Naive B cell (primary cell): ENCODE measurements at regions not wholly inside any gene's neighbourhood (a gene's known extent, or its start where the extent isn't known, plus 50 kb on each side); places are given as distances from the start of the nearest gene placed in this dataset.
A peak's percentile ranks its signal among the peaks of the same experiment; 100 is the strongest.
"Not testable (repeated sequence)": the region's sequence is repeated elsewhere in the genome, so short reads cannot be mapped to it uniquely, and the experiment has no call there.

Source experiments
- ATAC-seq, 2 donors: fragments of 150-1000 bp; cut with Tn5 transposase; 2 replicates each; pipeline ENCODE4 v1.10.0; 2021; ENCODE audit warnings: low read depth in 2 of 2, mild to moderate bottlenecking in 2 of 2, moderate library complexity in 2 of 2
- DNase-seq: peaks from one replicate; pipeline ENCODE4 v3.0.0; 2022
- H3K27ac Mint-ChIP-seq, 6 donors: one replicate each; pipeline ENCODE4 v1.8.0; 2020 to 2022; ENCODE audit warnings: mild to moderate bottlenecking in 6 of 6, mixed read lengths in 6 of 6, moderate library complexity in 5 of 6, inconsistent platforms in 2 of 6
- H3K27me3 Mint-ChIP-seq, 3 donors: one replicate each; pipeline ENCODE4 v1.8.0; 2021 to 2022; ENCODE audit warnings: mixed read lengths in 3 of 3, mild to moderate bottlenecking in 1 of 3
- H3K36me3 Mint-ChIP-seq, 2 donors: one replicate each; pipeline ENCODE4 v1.8.0; 2020 to 2022; ENCODE audit warnings: mixed read lengths in 2 of 2, inconsistent platforms in 1 of 2, mild to moderate bottlenecking in 1 of 2
- H3K4me1 Mint-ChIP-seq, 3 donors: one replicate each; pipeline ENCODE4 v1.8.0; 2020 to 2022; ENCODE audit warnings: mixed read lengths in 3 of 3, inconsistent platforms in 1 of 3, mild to moderate bottlenecking in 1 of 3, moderate library complexity in 1 of 3
- H3K4me3 Mint-ChIP-seq, 8 donors: one replicate each; pipeline ENCODE4 v1.8.0; 2020 to 2022; ENCODE audit warnings: mild to moderate bottlenecking in 8 of 8, mixed read lengths in 8 of 8, moderate library complexity in 8 of 8, inconsistent platforms in 2 of 8
- H3K9me3 Mint-ChIP-seq, 7 donors: one replicate each; pipeline ENCODE4 v1.8.0; 2020 to 2022; ENCODE audit warnings: mixed read lengths in 7 of 7, mild to moderate bottlenecking in 5 of 7, inconsistent platforms in 2 of 7, moderate library complexity in 1 of 7

- ATAC-seq (no peak), DNase-seq (no peak)
- Mint-ChIP-seq H3K9me3 (peaks cover 0 to 9% (median 4%) of the 10 kb centered on the region in 7 donors), H3K27ac (no peak overlapping the region), H3K27me3 (no peaks in the 10 kb centered on the region), H3K36me3 (no peaks in the 10 kb centered on the region), H3K4me1 (no peaks in the 10 kb centered on the region), H3K4me3 (no peak overlapping the region)
Measured at GRCh38 chr6:168377856-168378832, 58.6 kb upstream of the DACT2 start.

GRCh38 chr6:168379579-168379978 is 60.0 kb upstream of the DACT2 start:
- not testable (repeated sequence) for H3K4me3 Mint-ChIP-seq, H3K4me1 Mint-ChIP-seq, H3K27me3 Mint-ChIP-seq, ATAC-seq, H3K27ac Mint-ChIP-seq, H3K36me3 Mint-ChIP-seq, DNase-seq
- H3K9me3 Mint-ChIP-seq: peaks cover 0 to 10% (median 4%) of the 10 kb centered on the region in 7 donors

GRCh38 chr6:168380166-168380955 is 60.6 kb upstream of the SMOC2 start:
- not testable (repeated sequence) for H3K36me3 Mint-ChIP-seq, H3K27me3 Mint-ChIP-seq, H3K4me3 Mint-ChIP-seq, H3K4me1 Mint-ChIP-seq, ATAC-seq, DNase-seq
- peak overlapping the region in 1 of 6 donors; percentile 37 for H3K27ac Mint-ChIP-seq
- peaks cover 0 to 10% (median 4%) of the 10 kb centered on the region in 7 donors for H3K9me3 Mint-ChIP-seq

GRCh38 chr6:168380956-168381605 is 59.9 kb upstream of the SMOC2 start:
- Mint-ChIP-seq H3K4me1 (no peaks in the 10 kb centered on the region), H3K27me3 (no peaks in the 10 kb centered on the region), H3K4me3 (no peak overlapping the region), H3K27ac (no peak overlapping the region), H3K36me3 (no peaks in the 10 kb centered on the region), H3K9me3 (peaks cover 0 to 10% (median 4%) of the 10 kb centered on the region in 7 donors)
- no peak for DNase-seq
- ATAC-seq: no peak

- H3K27me3 Mint-ChIP-seq: no peaks in the 10 kb centered on the region
- no peaks in the 10 kb centered on the region for H3K36me3 Mint-ChIP-seq
- H3K4me1 Mint-ChIP-seq: no peaks in the 10 kb centered on the region
- peaks cover 0 to 10% (median 4%) of the 10 kb centered on the region in 7 donors for H3K9me3 Mint-ChIP-seq
- no peak overlapping the region for H3K27ac Mint-ChIP-seq
- H3K4me3 Mint-ChIP-seq: peak overlapping the region in 1 of 8 donors; percentile 22
- no peak for ATAC-seq
- no peak for DNase-seq
Measured at GRCh38 chr6:168381726-168382458, 59.1 kb upstream of the SMOC2 start.

GRCh38 chr6:168383062-168383854 is 57.7 kb upstream of the SMOC2 start:
- Mint-ChIP-seq H3K4me1 (no peaks in the 10 kb centered on the region), H3K36me3 (no peaks in the 10 kb centered on the region), H3K27ac (no peak overlapping the region), H3K4me3 (no peak overlapping the region), H3K27me3 (no peaks in the 10 kb centered on the region), H3K9me3 (peaks cover 0 to 9% (median 1%) of the 10 kb centered on the region in 7 donors)
- DNase-seq: no peak
- no peak for ATAC-seq

- peaks cover 0 to 9% (median 1%) of the 10 kb centered on the region in 7 donors for H3K9me3 Mint-ChIP-seq
Measured at GRCh38 chr6:168384045-168385036, 56.6 kb upstream of the SMOC2 start.

GRCh38 chr6:168385037-168385759 is 55.8 kb upstream of the SMOC2 start:
- no peak for DNase-seq
- Mint-ChIP-seq H3K4me1 (no peaks in the 10 kb centered on the region), H3K36me3 (no peaks in the 10 kb centered on the region), H3K9me3 (peaks cover 0 to 9% (median 1%) of the 10 kb centered on the region in 7 donors), H3K27me3 (no peaks in the 10 kb centered on the region), H3K27ac (no peak overlapping the region), H3K4me3 (no peak overlapping the region)
- ATAC-seq: no peak

More at GRCh38 chr6:168384045-168385036, 56.6 kb upstream of the SMOC2 start:
- Mint-ChIP-seq H3K27ac (peak overlapping the region in 1 of 6 donors; percentile 32), H3K27me3 (no peaks in the 10 kb centered on the region), H3K4me3 (no peak overlapping the region), H3K36me3 (no peaks in the 10 kb centered on the region), H3K4me1 (no peaks in the 10 kb centered on the region)
- no peak for DNase-seq
- ATAC-seq: no peak

- no peak overlapping the region for H3K4me3 Mint-ChIP-seq
- H3K36me3 Mint-ChIP-seq: no peaks in the 10 kb centered on the region
- no peak for ATAC-seq
- H3K27me3 Mint-ChIP-seq: no peaks in the 10 kb centered on the region
- H3K9me3 Mint-ChIP-seq: peaks cover 0 to 4% (median 0%) of the 10 kb centered on the region in 7 donors
- no peak overlapping the region for H3K27ac Mint-ChIP-seq
- no peak for DNase-seq
- H3K4me1 Mint-ChIP-seq: no peaks in the 10 kb centered on the region
Measured at GRCh38 chr6:168385858-168386735, 54.9 kb upstream of the SMOC2 start.

GRCh38 chr6:168386973-168387372 is 54.0 kb upstream of the SMOC2 start:
- Mint-ChIP-seq H3K4me3 (no peak overlapping the region), H3K27ac (no peak overlapping the region), H3K9me3 (peaks cover 0 to 3% (median 0%) of the 10 kb centered on the region in 7 donors), H3K4me1 (peaks cover 0 to 3% (median 0%) of the 10 kb centered on the region in 3 donors), H3K36me3 (no peaks in the 10 kb centered on the region), H3K27me3 (no peaks in the 10 kb centered on the region)
- no peak for DNase-seq
- ATAC-seq: no peak
